Heart left ventricle (tissue), 16 donors: ENCODE measurements at regions not wholly inside any gene's neighbourhood (a gene's known extent, or its start where the extent isn't known, plus 50 kb on each side); places are given as distances from the start of the nearest gene placed in this dataset.

Experiments
- ATAC-seq, 4 donors: fragments of 200-7000 bp; cut with Tn5 transposase; one replicate each; pipeline ENCODE4 v1.9.1; 2020 to 2022; ENCODE audit warnings: moderate library complexity in 4 of 4, mild to moderate bottlenecking in 3 of 4, moderate number of reproducible peaks in 1 of 4
- DNase-seq, 5 donors: peaks; one replicate each; pipeline ENCODE4 v3.0.0-alpha.2; 2020
- H3K27ac ChIP-seq, 12 donors: fragments of 200-600 bp; sonication (generic) in 4 of 12; one replicate each; pipeline versions ENCODE4 v1.5.0 to v1.8.0; 2016 to 2022; ENCODE audit warnings: mild to moderate bottlenecking in 2 of 12
- H3K27me3 ChIP-seq, 9 donors: fragments of 200-600 bp; sonication (generic) in 2 of 9; one replicate each; pipeline versions ENCODE4 v1.5.1 to v1.8.0; 2016 to 2022; ENCODE audit warnings: mild to moderate bottlenecking in 3 of 9
- H3K36me3 ChIP-seq, 9 donors: fragments of 200-600 bp; sonication (generic) in 2 of 9; one replicate each; pipeline versions ENCODE4 v1.5.0 to v1.8.0; 2018 to 2022; ENCODE audit warnings: mild to moderate bottlenecking in 2 of 9
- H3K4me1 ChIP-seq, 12 donors: fragments of 200-600 bp; sonication (generic) in 4 of 12; one replicate each; pipeline versions ENCODE4 v1.5.0 to v1.8.0; 2016 to 2022; ENCODE audit warnings: mild to moderate bottlenecking in 3 of 12
- H3K4me3 ChIP-seq, 12 donors: fragments of 200-600 bp; sonication (generic) in 4 of 12; one replicate each; pipeline versions ENCODE4 v1.5.0 to v1.8.0; 2017 to 2022; ENCODE audit warnings: mild to moderate bottlenecking in 9 of 12, moderate library complexity in 4 of 12
- H3K9me3 ChIP-seq, 12 donors: fragments of 200-600 bp; sonication (generic) in 4 of 12; one replicate each; pipeline versions ENCODE4 v1.5.0 to v1.8.0; 2016 to 2022; ENCODE audit warnings: mild to moderate bottlenecking in 1 of 12
- CTCF ChIP-seq, 12 donors: fragments of 200-600 bp; sonication (generic) in 4 of 12; IDR thresholded peaks; one replicate each; pipeline versions ENCODE4 v1.5.0 to v1.8.0; 2018 to 2022; ENCODE audit warnings: antibody characterized with exemption in 12 of 12, mild to moderate bottlenecking in 5 of 12
- POLR2A ChIP-seq, 2 donors: fragments of 450-650 bp; IDR thresholded peaks; one replicate each; pipeline ENCODE4 v1.6.1; 2017; ENCODE audit warnings: antibody characterized with exemption in 2 of 2, mild to moderate bottlenecking in 2 of 2, moderate library complexity in 2 of 2
- WGBS, 4 donors: extraction: QIAGEN DNeasy Blood & Tissue Kit in 2 of 4; methylation state at CpG; one replicate each; pipeline versions ENCODE4 v1.1.5 to v1.1.7; 2013 to 2018; 5-methylcytosine and 5-hydroxymethylcytosine counted together
- intact Hi-C, 10 donors: fragments of 100-400 bp; cut with DNase I; formaldehyde crosslinking; loops; one replicate each; pipeline versions ENCODE4 v1.11.1 to v1.14.2; 2022
- donor health status: ischemic (EF 13 %, LVEDD 7.1; RV severe dilation, severe dysfunction).
- donor health status: healthy with polysubstance abuse.
- donor health status: DM: no; HTN: yes; CAD: no.
- donor health status: DM: no; HTN: no; CAD: no.
- donor health status: ischemic (EF 25% LVEDD 6.9; RV normal size, moderate dysfunction).
- donor health status: ischemic (EF 25% LVEDD 5.7; RV mildly dilated, moderate dysfunction).
- donor health status: healthy.
- donor health status: DM: yes; HTN: yes; CAD: no.
- donor health status: ischemic (EF 35%, LVEDD 5.7; RV mildly dilated, moderate dysfunction).
- donor health status: nonischemic (EF 11% LVEDD 7.7; RV severe dilation, severe dysfunction).
- donor health status: DM: yes; HTN: yes; CAD: no.
- donor health status: PGD.
- donor health status: ischemic (EF 29% LVEDD 5.4; RV normal size, mild dysfunction).
- donor health status: nonischemic (EF 23%, LVEDD 6.1; RV moderate dilation, normal function).

GRCh38 chr10:131571865-131572264 is 260.3 kb upstream of the TCERG1L start:
- ATAC-seq = no peak
- intact Hi-C loops = loop anchor here in 1 of 10 donors (10.0 kb wide), 1 partner anchor 687 kb away; no protein-coding TSS in a partner anchor
- H3K27ac ChIP-seq = no peak overlapping the region
- H3K9me3 ChIP-seq = no peaks in the 10 kb centered on the region
- no peak for DNase-seq
- WGBS, 4 donors = 76 to 81% (median 79%) methylated on average over 8 of the region's 8 CpGs
- H3K27me3 ChIP-seq = peaks cover 0 to 6% (median 0%) of the 10 kb centered on the region in 9 donors
- no peaks in the 10 kb centered on the region for H3K36me3 ChIP-seq
- H3K4me3 ChIP-seq = no peak overlapping the region
- TF ChIP-seq POLR2A (IDR thresholded peaks at IDR 0.05) = no peak
- no peaks in the 10 kb centered on the region for H3K4me1 ChIP-seq

GRCh38 chr10:131573256-131573655 is 261.7 kb upstream of the TCERG1L start:
- DNase-seq (no peak), ATAC-seq (no peak)
- H3K27me3 ChIP-seq = peaks cover 0 to 6% (median 0%) of the 10 kb centered on the region in 9 donors

GRCh38 chr10:131573707-131574106 is 262.2 kb upstream of the TCERG1L start:
- H3K9me3 ChIP-seq = no peaks in the 10 kb centered on the region
- intact Hi-C loops = loop anchor here in 1 of 10 donors (10.0 kb wide), 1 partner anchor 689 kb away; no protein-coding TSS in a partner anchor
- no peaks in the 10 kb centered on the region for H3K36me3 ChIP-seq
- H3K27ac ChIP-seq = no peak overlapping the region
- peaks cover 0 to 5% (median 0%) of the 10 kb centered on the region in 9 donors for H3K27me3 ChIP-seq
- DNase-seq = no peak
- ATAC-seq = no peak
- 67 to 75% (median 71%) methylated on average over 2 of the region's 2 CpGs for WGBS, 4 donors
- no peaks in the 10 kb centered on the region for H3K4me1 ChIP-seq
- H3K4me3 ChIP-seq = no peak overlapping the region
- TF ChIP-seq POLR2A (IDR thresholded peaks at IDR 0.05) (no peak), CTCF (IDR thresholded peaks at IDR 0.05) (no peak)

More at GRCh38 chr10:131573256-131573655, 261.7 kb upstream of the TCERG1L start:
- Histone ChIP-seq H3K27ac (no peak overlapping the region), H3K36me3 (no peaks in the 10 kb centered on the region), H3K4me1 (no peaks in the 10 kb centered on the region), H3K9me3 (no peaks in the 10 kb centered on the region), H3K4me3 (no peak overlapping the region)
- WGBS, 4 donors = 81 to 86% (median 83%) methylated on average over 10 to 11 of the region's 11 CpGs
- intact Hi-C loops = loop anchor here in 1 of 10 donors (10.0 kb wide), 1 partner anchor 688 kb away; no protein-coding TSS in a partner anchor
- TF ChIP-seq POLR2A (IDR thresholded peaks at IDR 0.05) (no peak), CTCF (IDR thresholded peaks at IDR 0.05) (no peak)

GRCh38 chr10:131574363-131574706 is 262.8 kb upstream of the TCERG1L start:
- TF ChIP-seq POLR2A (IDR thresholded peaks at IDR 0.05) = no peak
- WGBS, 4 donors = 50 to 57% (median 55%) methylated on average over 4 to 7 of the region's 7 CpGs
- Histone ChIP-seq H3K36me3 (no peaks in the 10 kb centered on the region), H3K9me3 (no peaks in the 10 kb centered on the region), H3K27ac (no peak overlapping the region), H3K4me3 (no peak overlapping the region), H3K4me1 (no peaks in the 10 kb centered on the region), H3K27me3 (no peaks in the 10 kb centered on the region)
- ATAC-seq (no peak), DNase-seq (no peak)
- intact Hi-C loops = loop anchor here in 1 of 10 donors (10.0 kb wide), 1 partner anchor 690 kb away; no protein-coding TSS in a partner anchor

GRCh38 chr10:131574707-131575430 is 263.3 kb upstream of the TCERG1L start:
- intact Hi-C loops = loop anchor here in 1 of 10 donors (10.0 kb wide), 1 partner anchor 690 kb away; no protein-coding TSS in a partner anchor
- H3K36me3 ChIP-seq = no peaks in the 10 kb centered on the region
- peaks cover 0 to 2% (median 0%) of the 10 kb centered on the region in 9 donors for H3K27me3 ChIP-seq
- H3K27ac ChIP-seq = no peak overlapping the region
- no peak for DNase-seq
- no peaks in the 10 kb centered on the region for H3K4me1 ChIP-seq
- H3K4me3 ChIP-seq = no peak overlapping the region
- no peak for TF ChIP-seq CTCF (IDR thresholded peaks at IDR 0.05)
- TF ChIP-seq POLR2A (IDR thresholded peaks at IDR 0.05) = no peak
- ATAC-seq = no peak
- H3K9me3 ChIP-seq = no peaks in the 10 kb centered on the region
- 83 to 91% (median 85%) methylated on average over 14 to 32 of the region's 32 CpGs for WGBS, 4 donors
